HG03460 (cell line): ENCODE measurements at regions not wholly inside any gene's neighbourhood (a gene's known extent, or its start where the extent isn't known, plus 50 kb on each side); places are given as distances from the start of the nearest gene placed in this dataset.

Experiments
- ATAC-seq: cut with Tn5 transposase; IDR thresholded peaks from one replicate; pipeline ENCODE4 v1.9.1; 2021; ENCODE audit not compliant: unreplicated experiment

GRCh38 chr1:214977700-214978374 lies 104.7 kb upstream of the KCNK2 start:
- ATAC-seq = no peak

DNA sequence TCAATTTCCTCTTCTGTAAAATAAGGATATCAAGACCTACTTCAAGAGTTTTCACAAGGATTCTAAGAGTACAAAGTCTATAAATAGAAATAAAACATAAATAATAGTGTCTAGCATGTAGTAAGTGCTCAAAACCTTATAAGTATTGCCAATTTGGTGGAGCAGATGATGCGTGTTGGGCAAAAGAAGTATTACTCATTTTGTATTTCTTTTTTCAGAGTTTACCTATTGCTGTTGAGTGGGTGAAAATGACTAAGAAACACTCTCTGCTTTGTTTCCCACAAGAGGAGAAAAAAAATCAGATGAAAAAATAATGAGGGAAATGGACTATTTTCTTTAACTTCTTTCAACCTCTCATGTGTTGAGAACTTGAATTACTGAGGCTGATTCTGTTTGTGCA lies 103.3 kb upstream of the KCNK2 start:
- ATAC-seq = no peak

GRCh38 chr1:214980921-214981320 lies 101.6 kb upstream of the KCNK2 start:
- no peak for ATAC-seq

- no peak for ATAC-seq
Measured at GRCh38 chr1:214983126-214983869, 99.2 kb upstream of the KCNK2 start.

- ATAC-seq = no peak
Measured at GRCh38 chr1:214989341-214989740, 93.2 kb upstream of the KCNK2 start.

DNA sequence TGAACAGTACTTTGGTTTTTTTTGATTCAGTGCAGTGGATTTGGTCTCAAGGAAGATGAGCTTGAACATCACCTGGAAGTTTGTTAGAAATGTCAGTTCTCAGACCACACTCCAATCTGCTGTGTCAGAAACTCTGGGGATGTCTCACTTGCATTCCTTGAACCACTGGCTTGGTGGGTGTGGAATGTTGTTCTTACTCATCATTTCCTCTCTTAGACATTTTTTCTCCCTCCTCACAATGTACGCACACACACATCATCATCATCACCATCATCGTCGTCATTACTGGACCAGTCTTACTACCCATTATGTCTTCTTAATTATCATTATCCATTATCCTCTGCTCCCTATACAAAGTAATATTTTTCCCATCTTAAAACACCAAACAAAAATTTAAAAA lies 91.9 kb upstream of the KCNK2 start:
- no peak for ATAC-seq

DNA sequence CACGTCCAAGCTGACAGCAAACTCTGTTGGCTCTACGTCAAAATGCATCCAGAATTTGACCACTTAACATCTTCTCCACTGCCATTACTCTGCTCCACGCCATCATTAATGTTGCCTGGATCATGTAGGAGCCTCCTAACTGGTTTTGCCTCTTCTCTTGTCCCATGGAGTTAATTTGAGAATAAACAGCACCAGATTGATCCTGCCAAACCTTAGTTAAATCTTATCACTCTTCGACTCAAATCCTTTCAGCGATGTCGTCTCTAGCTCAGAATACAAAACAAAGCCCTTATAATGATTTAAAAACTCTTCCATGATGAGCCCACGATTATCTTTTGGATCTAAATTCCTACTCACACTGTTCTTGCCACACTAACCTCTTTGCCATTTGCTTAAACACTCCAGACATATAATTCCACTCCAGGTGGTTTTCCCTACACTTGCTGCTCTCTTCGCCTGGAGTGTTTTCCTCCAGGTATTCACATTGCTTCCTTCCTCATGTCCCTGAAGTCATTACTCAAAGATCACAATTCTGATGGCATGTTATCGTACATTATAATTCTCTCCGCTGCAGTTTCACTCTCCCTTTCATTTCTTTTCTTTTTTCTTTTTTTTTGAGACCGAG lies 90.7 kb upstream of the KCNK2 start:
- no peak for ATAC-seq

GRCh38 chr1:214993419-214993818 lies 89.1 kb upstream of the KCNK2 start:
- no peak for ATAC-seq

- no peak for ATAC-seq
Measured at GRCh38 chr1:214997685-214998084, 84.9 kb upstream of the KCNK2 start.

- ATAC-seq = peak; percentile 88
Measured at GRCh38 chr1:215001419-215002021, 81.0 kb upstream of the KCNK2 start.

- no peak for ATAC-seq
Measured at GRCh38 chr1:215002471-215002870, 80.1 kb upstream of the KCNK2 start.

DNA sequence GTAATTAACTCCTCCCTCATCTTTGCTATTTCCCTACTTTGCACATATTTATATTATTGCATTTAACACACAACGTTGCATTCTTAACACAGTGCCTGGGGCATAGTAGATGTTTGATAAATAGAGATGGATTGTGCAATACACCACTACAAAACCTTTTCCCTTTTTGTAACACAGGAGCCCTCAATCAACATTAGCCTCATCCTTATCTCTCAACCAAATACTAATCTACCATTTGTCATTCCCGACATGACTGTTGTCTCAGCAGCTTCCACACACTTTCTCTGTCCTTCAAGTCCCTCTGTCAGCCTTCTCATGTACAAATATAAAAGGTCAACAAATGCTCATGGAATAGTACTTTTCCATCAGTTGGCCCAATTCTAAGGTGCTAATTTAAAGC lies 78.9 kb upstream of the KCNK2 start:
- ATAC-seq = no peak

- ATAC-seq = no peak
Measured at GRCh38 chr1:215004121-215004827, 78.3 kb upstream of the KCNK2 start.

GRCh38 chr1:215005078-215005477 lies 77.5 kb upstream of the KCNK2 start:
- no peak for ATAC-seq

- ATAC-seq = no peak
Measured at GRCh38 chr1:215005656-215006345, 76.7 kb upstream of the KCNK2 start.

- no peak for ATAC-seq
Measured at GRCh38 chr1:215007880-215008279, 74.7 kb upstream of the KCNK2 start.

GRCh38 chr1:215018555-215018954 lies 64.0 kb upstream of the KCNK2 start:
- no peak for ATAC-seq

GRCh38 chr1:215022204-215022603 lies 60.3 kb upstream of the KCNK2 start:
- no peak for ATAC-seq

DNA sequence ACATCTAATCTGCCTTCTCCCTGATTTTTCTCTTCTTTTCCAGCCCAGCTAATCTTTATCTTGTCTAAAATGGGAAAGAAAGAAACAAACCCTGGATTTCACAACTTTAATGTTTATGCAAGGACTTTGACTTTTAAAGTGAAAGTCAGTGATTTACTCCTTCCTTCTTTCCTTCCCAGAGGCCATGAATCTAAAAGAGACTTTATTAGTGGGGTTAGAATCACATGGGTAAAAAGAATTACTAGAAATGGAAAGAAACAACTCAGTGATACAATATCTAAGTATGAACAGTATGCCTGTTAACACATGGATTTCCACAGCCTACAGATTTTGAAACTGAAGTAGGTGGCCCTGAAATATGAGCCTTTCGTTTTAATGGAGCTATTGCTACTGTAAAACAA lies 59.8 kb upstream of the KCNK2 start:
- ATAC-seq = no peak

GRCh38 chr1:215023155-215023832 lies 59.2 kb upstream of the KCNK2 start:
- ATAC-seq = no peak
